B cell (primary cell): ENCODE measurements at regions not wholly inside any gene's neighbourhood (a gene's known extent, or its start where the extent isn't known, plus 50 kb on each side); places are given as distances from the start of the nearest gene placed in this dataset.

Experiments used
- EZH2 ChIP-seq: IDR thresholded peaks from 2 replicates; pipeline ENCODE4 v1.6.1; 2012; ENCODE audit warnings: borderline replicate concordance, low read depth, mild to moderate bottlenecking, moderate library complexity, low read length; ENCODE audit not compliant: insufficient read depth, poor library complexity, severe bottlenecking
- TF ChIP-seq, protein P1 (sequence below): fragments of 200-600 bp; IDR thresholded peaks from one replicate; pipeline ENCODE4 v1.8.0; 2022; ENCODE audit warnings: antibody characterized with exemption, mild to moderate bottlenecking

DNA sequence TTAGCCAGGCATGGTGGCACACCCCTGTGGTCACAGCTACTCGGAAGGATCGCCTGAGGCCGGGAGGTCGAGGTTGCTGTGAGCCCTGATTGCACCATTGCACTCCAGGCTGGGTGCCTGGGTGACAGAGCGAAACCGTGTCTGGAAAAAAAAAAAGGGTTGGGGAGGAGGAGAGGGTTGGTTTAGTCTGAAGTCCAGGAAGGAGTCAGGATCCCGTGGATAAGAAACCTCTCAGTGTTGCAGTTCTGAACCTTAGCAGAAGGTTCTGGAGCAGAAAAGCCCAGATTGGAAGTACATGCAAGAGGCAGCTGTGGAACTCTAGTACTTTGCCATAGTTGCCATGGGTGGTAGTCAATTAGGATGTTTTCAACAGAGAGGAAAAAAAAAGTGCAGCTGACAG is 125.2 kb upstream of the CPEB4 start:
- TF ChIP-seq, protein P1, sequence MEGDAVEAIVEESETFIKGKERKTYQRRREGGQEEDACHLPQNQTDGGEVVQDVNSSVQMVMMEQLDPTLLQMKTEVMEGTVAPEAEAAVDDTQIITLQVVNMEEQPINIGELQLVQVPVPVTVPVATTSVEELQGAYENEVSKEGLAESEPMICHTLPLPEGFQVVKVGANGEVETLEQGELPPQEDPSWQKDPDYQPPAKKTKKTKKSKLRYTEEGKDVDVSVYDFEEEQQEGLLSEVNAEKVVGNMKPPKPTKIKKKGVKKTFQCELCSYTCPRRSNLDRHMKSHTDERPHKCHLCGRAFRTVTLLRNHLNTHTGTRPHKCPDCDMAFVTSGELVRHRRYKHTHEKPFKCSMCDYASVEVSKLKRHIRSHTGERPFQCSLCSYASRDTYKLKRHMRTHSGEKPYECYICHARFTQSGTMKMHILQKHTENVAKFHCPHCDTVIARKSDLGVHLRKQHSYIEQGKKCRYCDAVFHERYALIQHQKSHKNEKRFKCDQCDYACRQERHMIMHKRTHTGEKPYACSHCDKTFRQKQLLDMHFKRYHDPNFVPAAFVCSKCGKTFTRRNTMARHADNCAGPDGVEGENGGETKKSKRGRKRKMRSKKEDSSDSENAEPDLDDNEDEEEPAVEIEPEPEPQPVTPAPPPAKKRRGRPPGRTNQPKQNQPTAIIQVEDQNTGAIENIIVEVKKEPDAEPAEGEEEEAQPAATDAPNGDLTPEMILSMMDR, result no peak
- no peak for TF ChIP-seq EZH2
